PC-3 (cell line): ENCODE measurements at regions not wholly inside any gene's neighbourhood (a gene's known extent, or its start where the extent isn't known, plus 50 kb on each side); places are given as distances from the start of the nearest gene placed in this dataset.
A peak's percentile ranks its signal among the peaks of the same experiment; 100 is the strongest.

Experiments
- ATAC-seq: fragments of 200-7000 bp; cut with Tn5 transposase; 2 replicates; pipeline ENCODE4 v1.9.1; 2020; ENCODE audit warnings: mild to moderate bottlenecking, moderate library complexity
- BruUV-seq: library from RNA; stranded (reverse); fragments of 400-500 nt; replicated peaks from 2 replicates; lab custom pipeline; 2021; lab: Mats Ljungman, UMichigan
- CTCF ChIA-PET: fragments of 300-600 bp; sonication (Branson Sonifier 250); formaldehyde crosslinking; loops from one replicate; lab custom pipeline; 2022; ENCODE audit warnings: antibody characterized with exemption; lab: Charles Lee
- POLR2A ChIA-PET: fragments of 300-600 bp; sonication (Branson Sonifier 250); formaldehyde crosslinking; loops from one replicate; lab custom pipeline; 2022; ENCODE audit warnings: antibody characterized with exemption; ENCODE audit not compliant: unreplicated experiment; lab: Charles Lee
- DNase-seq: peaks from one replicate; pipeline ENCODE4 v3.0.0-alpha.2; 2015
- H2AFZ ChIP-seq: fragments of 300-600 bp; sonication (generic); 2 replicates; pipeline ENCODE4 v1.6.0; 2016; ENCODE audit warnings: antibody characterized with exemption, low read length
- H3F3A ChIP-seq: fragments of 300-600 bp; sonication (generic); one replicate; pipeline ENCODE4 v1.6.0; 2017; ENCODE audit warnings: antibody characterized with exemption, low read length, control low read depth, mild to moderate bottlenecking; ENCODE audit not compliant: unreplicated experiment
- H3K27ac ChIP-seq: fragments of 300-600 bp; sonication (generic); 2 replicates; pipeline ENCODE4 v1.5.1; 2016; ENCODE audit warnings: mild to moderate bottlenecking, low read length
- H3K27me3 ChIP-seq: fragments of 300-600 bp; sonication (generic); 2 replicates; pipeline ENCODE4 v1.6.1; 2016; ENCODE audit warnings: low read length, mixed read lengths
- H3K36me3 ChIP-seq: fragments of 300-600 bp; sonication (generic); 2 replicates; pipeline ENCODE4 v1.6.1; 2016; ENCODE audit warnings: low read depth, mixed run types, low read length, mixed read lengths
- H3K4me1 ChIP-seq: fragments of 300-600 bp; sonication (generic); 2 replicates; pipeline ENCODE4 v1.5.1; 2016; ENCODE audit warnings: low read length; ENCODE audit not compliant: insufficient read depth
- H3K4me2 ChIP-seq: fragments of 300-600 bp; sonication (generic); 2 replicates; pipeline ENCODE4 v1.6.0; 2016; ENCODE audit warnings: low read length
- H3K4me3 ChIP-seq: fragments of 300-600 bp; sonication (generic); 2 replicates; pipeline ENCODE4 v1.5.1; 2016; ENCODE audit warnings: mild to moderate bottlenecking, low read length, mixed read lengths
- H3K79me2 ChIP-seq: fragments of 300-600 bp; sonication (generic); 2 replicates; pipeline ENCODE4 v1.6.1; 2017; ENCODE audit warnings: low read length, mixed read lengths
- H3K9ac ChIP-seq: fragments of 300-600 bp; sonication (generic); 2 replicates; pipeline ENCODE4 v1.6.0; 2016; ENCODE audit warnings: mild to moderate bottlenecking, low read length
- H3K9me2 ChIP-seq: fragments of 300-600 bp; sonication (generic); replicated peaks from 2 replicates; pipeline ENCODE4 v1.6.1; 2016; ENCODE audit warnings: mixed run types, low read length, mixed read lengths
- H3K9me3 ChIP-seq: fragments of 300-600 bp; sonication (generic); 2 replicates; pipeline ENCODE4 v1.6.1; 2016; ENCODE audit warnings: low read length, mixed read lengths
- H4K20me1 ChIP-seq: fragments of 300-600 bp; sonication (generic); 2 replicates; pipeline ENCODE4 v1.6.1; 2016; ENCODE audit warnings: low read length, mixed read lengths
- EZH2 ChIP-seq: fragments of 300-600 bp; sonication (generic); IDR thresholded peaks from one replicate; pipeline ENCODE4 v1.6.1; 2017; ENCODE audit warnings: antibody characterized with exemption, mild to moderate bottlenecking, low read length; ENCODE audit not compliant: unreplicated experiment
- EZH2phosphoT487 ChIP-seq: fragments of 300-600 bp; sonication (generic); IDR thresholded peaks from 2 replicates; pipeline ENCODE4 v1.6.1; 2018; ENCODE audit warnings: mild to moderate bottlenecking, antibody characterized with exemption, low read length, borderline replicate concordance
- intact Hi-C: fragments of 100-400 bp; cut with micrococcal nuclease; formaldehyde crosslinking; loops from 2 replicates; pipeline ENCODE4 v1.9.0; 2023
- TF ChIP-seq, protein P1 (sequence below): fragments of 300-600 bp; sonication (generic); conservative IDR thresholded peaks from 2 replicates; pipeline ENCODE4 v1.5.1; 2017; ENCODE audit warnings: antibody characterized with exemption, low read depth, mild to moderate bottlenecking, low read length

DNA sequence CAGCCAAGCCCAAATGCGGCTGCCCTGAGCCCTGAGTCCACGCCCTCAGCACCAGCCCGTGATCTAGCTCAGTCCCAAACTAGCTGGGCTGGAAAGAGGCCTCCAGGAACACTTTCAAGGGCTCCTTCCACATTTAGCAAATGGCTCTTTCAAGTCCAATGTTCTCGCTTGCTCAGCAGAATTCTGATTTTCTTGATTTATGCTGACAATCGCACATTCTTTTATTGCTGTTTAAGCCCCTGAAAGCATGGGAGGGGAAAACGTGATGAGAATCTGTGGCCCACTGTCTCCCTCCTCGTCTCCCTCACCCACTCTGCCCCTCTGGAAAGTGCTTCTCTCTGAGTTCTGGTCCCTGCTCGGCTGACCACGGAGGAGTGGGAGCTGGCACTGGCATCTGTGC lies 293.8 kb downstream of the FOXL1 start:
- Histone ChIP-seq H3K9ac (no peak overlapping the region), H3K4me1 (no peaks in the 10 kb centered on the region), H3K27me3 (no peaks in the 10 kb centered on the region), H4K20me1 (no peaks in the 10 kb centered on the region), H3K9me2 (no peaks in the 10 kb centered on the region), H2AFZ (no peak overlapping the region), H3K4me2 (no peak overlapping the region), H3K9me3 (no peaks in the 10 kb centered on the region), H3K36me3 (no peaks in the 10 kb centered on the region), H3F3A (no peaks in the 10 kb centered on the region), H3K27ac (no peak overlapping the region), H3K79me2 (no peaks in the 10 kb centered on the region), H3K4me3 (no peak overlapping the region)
- DNase-seq (no peak), ATAC-seq (no peak)
- ChIA-PET CTCF (interaction anchor here (0.7 kb wide), 1 partner anchor 111 kb away, joined by 11 read pairs; no protein-coding TSS in a partner anchor), POLR2A (no interaction called here)
- no TSS peak for BruUV-seq
- intact Hi-C loops: no loop called here
- no peak for TF ChIP-seq EZH2
- TF ChIP-seq, protein P1, sequence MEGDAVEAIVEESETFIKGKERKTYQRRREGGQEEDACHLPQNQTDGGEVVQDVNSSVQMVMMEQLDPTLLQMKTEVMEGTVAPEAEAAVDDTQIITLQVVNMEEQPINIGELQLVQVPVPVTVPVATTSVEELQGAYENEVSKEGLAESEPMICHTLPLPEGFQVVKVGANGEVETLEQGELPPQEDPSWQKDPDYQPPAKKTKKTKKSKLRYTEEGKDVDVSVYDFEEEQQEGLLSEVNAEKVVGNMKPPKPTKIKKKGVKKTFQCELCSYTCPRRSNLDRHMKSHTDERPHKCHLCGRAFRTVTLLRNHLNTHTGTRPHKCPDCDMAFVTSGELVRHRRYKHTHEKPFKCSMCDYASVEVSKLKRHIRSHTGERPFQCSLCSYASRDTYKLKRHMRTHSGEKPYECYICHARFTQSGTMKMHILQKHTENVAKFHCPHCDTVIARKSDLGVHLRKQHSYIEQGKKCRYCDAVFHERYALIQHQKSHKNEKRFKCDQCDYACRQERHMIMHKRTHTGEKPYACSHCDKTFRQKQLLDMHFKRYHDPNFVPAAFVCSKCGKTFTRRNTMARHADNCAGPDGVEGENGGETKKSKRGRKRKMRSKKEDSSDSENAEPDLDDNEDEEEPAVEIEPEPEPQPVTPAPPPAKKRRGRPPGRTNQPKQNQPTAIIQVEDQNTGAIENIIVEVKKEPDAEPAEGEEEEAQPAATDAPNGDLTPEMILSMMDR: no peak
- no peak for TF ChIP-seq EZH2phosphoT487

DNA sequence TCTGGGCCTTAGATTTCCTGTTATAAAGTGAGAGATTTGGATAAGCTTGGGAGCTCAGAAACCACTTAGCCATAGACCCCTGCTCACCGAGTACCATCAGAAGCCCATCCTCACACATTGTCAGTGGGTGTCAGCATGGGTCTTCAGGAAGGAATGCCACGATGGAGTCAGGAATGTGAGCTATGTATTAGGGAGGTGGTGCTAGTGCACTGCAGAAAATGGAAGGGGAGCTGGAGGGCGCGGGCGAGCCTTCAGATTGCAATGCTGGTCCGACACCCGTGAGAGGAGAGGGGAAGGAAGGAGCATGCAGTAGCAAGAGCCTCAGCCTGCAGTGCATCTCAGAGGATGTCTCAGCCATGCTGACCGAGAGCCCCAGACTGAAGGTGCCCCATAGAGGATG lies 294.5 kb downstream of the FOXL1 start:
- CTCF ChIA-PET: no interaction called here
- BruUV-seq: no TSS peak

DNA sequence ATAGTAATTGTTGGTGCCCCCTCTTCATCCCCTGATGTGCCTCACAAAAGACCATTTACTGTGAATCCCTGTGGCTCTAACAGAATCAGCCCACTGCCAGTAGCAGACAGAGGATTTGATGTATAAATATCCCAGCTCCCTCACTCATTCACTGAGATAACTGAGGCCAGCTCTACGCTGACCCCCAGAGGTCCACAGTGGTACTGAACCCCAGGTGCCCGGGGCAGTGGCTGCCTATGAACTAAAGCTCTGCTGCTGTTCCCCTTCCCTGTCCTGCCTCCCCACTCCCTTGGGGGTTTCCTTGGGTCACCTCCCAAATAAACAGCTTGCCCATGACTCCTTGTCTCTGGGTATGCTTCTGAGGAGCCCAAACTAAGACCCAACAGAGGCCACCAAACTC lies 295.8 kb downstream of the FOXL1 start:
- no peak overlapping the region for H3K27ac ChIP-seq
- no peaks in the 10 kb centered on the region for H3F3A ChIP-seq
- no peaks in the 10 kb centered on the region for H3K4me1 ChIP-seq
- H3K79me2 ChIP-seq: no peaks in the 10 kb centered on the region
- ChIA-PET CTCF (interaction anchor here (0.6 to 1.0 kb wide), 4 partner anchors 19 to 189 kb away, joined by 3 to 5 read pairs (median 4); no protein-coding TSS in a partner anchor), POLR2A (interaction anchor here (0.8 kb wide), 1 partner anchor 25 kb away, joined by 5 read pairs; no protein-coding TSS in a partner anchor)
- no peaks in the 10 kb centered on the region for H4K20me1 ChIP-seq
- H3K4me2 ChIP-seq: no peak overlapping the region
- H3K9ac ChIP-seq: no peak overlapping the region
- DNase-seq (peak; percentile 53), ATAC-seq (peak; percentile 64)
- H2AFZ ChIP-seq: no peak overlapping the region
- H3K9me3 ChIP-seq: no peaks in the 10 kb centered on the region
- no peaks in the 10 kb centered on the region for H3K9me2 ChIP-seq
- H3K36me3 ChIP-seq: no peaks in the 10 kb centered on the region
- H3K27me3 ChIP-seq: no peaks in the 10 kb centered on the region
- intact Hi-C loops: loop anchor here (1.0 kb wide), 1 partner anchor 311 kb away; no protein-coding TSS in a partner anchor
- no TSS peak for BruUV-seq
- TF ChIP-seq, protein P1: peak; percentile 60
- no peak for TF ChIP-seq EZH2phosphoT487
- TF ChIP-seq EZH2: no peak
- no peak overlapping the region for H3K4me3 ChIP-seq

More for the DNA sequence above, 294.5 kb downstream of the FOXL1 start:
- no peak for ATAC-seq
- TF ChIP-seq EZH2phosphoT487 (no peak), EZH2 (no peak)
- TF ChIP-seq, protein P1: no peak
- H3F3A ChIP-seq: no peaks in the 10 kb centered on the region
- no peaks in the 10 kb centered on the region for H4K20me1 ChIP-seq
- no peaks in the 10 kb centered on the region for H3K4me1 ChIP-seq
- DNase-seq: no peak
- H3K36me3 ChIP-seq: no peaks in the 10 kb centered on the region
- no peak overlapping the region for H3K4me2 ChIP-seq
- no peaks in the 10 kb centered on the region for H3K9me3 ChIP-seq
- H2AFZ ChIP-seq: no peak overlapping the region
- no peaks in the 10 kb centered on the region for H3K27me3 ChIP-seq
- H3K4me3 ChIP-seq: no peak overlapping the region
- no peak overlapping the region for H3K9ac ChIP-seq
- H3K27ac ChIP-seq: no peak overlapping the region
- POLR2A ChIA-PET: no interaction called here
- intact Hi-C loops: no loop called here
- H3K9me2 ChIP-seq: no peaks in the 10 kb centered on the region
- H3K79me2 ChIP-seq: no peaks in the 10 kb centered on the region
